ENCODE measurements at regions not wholly inside any gene's neighbourhood (a gene's known extent, or its start where the extent isn't known, plus 50 kb on each side); places are given as distances from the start of the nearest gene placed in this dataset.

DNA sequence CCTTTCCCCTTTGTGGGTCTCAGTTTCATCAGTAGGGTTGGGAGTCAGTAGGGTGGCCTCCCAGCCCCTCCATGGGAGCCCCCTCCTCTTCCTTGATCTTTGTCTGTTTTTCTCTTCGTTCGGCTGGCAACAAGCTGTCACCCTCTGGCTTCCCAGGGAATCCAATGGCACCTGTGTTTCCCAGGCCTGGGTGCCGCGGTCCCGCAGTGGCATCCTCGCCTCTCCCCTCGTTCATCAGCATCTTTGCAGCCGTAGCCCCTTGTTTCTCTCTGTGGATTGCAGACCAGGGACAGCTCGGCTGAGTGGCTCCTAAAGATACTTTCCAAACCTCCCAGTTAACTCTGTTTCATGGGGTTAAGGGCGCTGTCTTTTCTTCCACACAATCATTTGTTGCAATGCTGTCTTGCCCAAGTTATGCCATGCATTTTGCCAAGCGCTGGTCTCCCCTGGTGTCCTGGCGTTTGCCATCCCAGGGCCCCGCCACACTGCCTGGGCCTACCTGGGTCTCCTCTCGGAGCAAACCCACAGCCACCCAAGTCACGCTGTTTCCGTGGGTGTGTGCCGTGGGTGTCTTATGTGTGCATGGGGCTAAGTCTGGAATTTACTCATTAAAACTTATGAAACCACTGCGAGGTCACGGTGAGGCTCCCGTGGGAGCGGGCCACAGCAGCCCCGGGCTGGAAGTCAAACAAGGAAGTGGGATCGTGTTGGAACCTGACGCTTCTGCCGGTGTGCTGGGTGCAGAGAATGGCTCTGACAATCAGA lies 189.4 kb upstream of the SHH start:
- no peak for DNase-seq

DNA sequence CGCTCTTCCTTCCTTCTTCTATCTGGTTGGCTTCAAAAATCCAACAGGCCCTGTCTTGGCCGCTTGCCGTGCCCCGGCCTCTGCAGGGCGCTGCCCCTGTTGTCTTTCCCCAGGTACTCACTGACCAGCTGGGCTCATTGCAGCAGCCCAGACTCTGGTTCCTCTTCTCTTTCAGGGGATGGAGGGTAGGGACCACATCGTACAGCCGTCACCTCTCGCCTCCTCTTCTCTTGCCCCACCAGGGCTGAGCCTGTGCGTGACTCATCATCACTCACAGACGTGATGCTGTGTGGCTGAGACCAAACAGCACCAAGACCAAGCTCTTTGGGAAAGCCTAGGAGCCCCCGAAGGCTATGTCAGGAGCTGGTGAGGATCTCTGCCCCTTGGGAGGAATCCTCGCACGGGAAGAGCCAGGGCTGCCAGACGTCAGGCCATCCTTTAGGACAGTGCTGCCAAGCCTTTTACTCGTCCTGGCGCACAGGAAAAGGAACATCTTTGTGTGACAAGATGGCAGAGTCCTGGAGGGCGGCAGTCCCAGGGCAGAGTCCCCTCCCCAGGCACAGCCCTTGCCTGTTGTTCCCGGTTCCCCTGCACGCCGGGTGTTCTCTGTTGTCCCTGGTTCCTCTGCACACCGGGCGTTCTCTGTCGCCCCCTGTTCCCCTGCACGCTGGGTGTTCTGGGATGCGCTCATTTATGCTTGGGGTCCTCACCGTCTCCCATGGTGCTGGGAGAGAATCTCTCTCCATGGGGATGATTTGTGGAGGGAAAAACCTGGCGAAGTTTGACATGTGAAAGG lies 188.5 kb upstream of the SHH start:
- no peak for DNase-seq

DNA sequence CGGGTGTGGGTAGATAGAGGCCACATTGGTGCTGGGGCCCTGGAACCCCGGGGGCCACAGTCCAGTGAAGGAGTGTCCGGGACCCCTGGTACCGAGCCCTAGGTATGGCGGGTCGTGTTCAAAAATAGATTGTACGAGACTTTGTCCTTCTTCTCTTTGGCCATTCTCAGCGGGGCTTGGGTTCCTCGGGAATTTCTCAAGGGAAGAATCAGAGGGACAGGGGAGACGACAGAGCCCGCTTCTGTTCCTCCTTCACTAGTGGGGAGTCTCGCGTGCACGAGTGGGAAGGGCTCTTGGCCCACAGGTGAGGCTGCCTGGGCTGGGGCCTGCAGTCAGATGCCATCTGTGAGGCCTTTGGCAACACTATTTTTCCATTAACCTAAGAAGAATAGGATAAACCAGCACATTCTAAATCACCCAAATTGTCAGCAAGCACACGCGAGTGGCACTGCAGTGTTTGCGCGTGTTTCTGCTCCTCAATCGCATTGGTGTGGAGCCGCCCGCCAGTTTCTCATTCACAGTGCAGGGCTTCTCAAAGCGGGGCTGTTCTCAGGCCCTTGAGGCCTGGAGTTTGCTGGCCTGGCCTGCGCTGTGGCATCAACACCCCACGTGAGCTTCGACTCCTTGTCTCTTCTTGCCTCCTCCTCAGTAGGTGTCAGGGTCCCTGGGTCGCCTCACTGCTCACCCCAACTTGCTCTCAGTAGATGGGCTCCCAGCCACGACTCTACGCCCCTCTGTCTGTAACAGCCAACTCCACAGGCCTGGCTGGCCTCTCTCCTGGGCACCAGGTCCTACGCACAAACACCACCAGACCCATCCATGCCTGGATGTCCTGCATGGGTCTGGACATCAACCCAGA lies 187.6 kb upstream of the SHH start:
- DNase-seq = no peak

DNA sequence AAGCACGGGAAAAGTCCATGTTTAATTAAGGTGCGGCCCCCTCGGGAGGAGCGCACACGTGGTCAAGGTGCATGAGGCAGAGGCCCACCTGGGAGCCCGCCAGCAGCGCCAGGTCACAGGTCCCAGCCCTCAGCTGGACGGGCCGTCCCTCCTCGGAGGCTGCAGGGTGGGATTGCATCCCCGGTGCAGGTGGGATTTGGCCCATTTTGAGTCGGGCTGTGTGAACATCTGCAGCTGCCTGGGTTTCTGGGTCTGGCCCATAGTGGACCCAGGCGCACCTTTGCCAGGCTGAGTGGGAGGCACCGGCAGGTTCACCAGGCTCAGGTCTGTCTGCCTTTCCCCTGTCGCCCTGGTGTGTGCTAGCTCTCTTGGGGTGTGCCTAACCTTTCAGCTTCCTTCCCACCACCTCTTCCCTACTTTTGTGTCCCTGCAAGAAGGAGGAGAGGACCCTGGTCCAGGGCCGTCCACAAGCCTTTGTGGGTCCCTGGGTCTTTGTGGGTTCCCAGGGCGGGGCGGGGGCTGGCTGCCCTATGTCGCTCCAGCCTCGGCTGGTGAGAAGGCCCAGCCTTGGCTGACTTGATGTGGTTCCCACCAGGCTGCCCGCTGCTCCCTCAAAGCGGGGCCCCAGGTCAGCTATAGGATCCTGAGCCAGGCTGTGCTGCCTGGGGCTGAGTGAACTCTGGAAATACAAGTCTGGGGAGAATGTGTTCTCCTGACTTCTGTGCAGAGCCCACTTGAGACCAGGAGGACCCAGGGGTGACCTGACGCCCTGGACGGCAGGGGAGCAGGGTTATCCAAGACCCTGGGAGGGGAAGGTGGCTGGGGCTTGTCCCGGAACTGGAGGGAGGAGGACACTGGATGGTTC lies 186.7 kb upstream of the SHH start:
- DNase-seq = no peak

DNA sequence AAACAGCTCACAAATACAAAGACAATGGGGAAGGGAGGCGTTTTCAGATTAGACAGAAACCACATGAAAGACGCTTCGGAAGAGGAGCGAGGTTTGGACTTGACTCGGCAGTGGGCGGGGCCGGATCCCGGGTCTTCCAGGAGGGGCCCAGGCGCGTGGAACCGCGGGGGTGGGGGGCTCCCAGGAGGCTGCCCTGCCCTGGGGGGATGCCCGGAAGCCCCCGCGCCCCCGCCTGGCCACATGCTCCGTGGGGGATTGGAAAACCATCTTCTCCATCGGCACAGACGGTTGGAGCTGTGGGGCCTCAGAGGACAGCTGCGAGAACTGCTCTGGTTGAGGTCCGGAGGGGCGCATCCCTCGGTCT lies 186.0 kb upstream of the SHH start:
- no peak for DNase-seq

DNA sequence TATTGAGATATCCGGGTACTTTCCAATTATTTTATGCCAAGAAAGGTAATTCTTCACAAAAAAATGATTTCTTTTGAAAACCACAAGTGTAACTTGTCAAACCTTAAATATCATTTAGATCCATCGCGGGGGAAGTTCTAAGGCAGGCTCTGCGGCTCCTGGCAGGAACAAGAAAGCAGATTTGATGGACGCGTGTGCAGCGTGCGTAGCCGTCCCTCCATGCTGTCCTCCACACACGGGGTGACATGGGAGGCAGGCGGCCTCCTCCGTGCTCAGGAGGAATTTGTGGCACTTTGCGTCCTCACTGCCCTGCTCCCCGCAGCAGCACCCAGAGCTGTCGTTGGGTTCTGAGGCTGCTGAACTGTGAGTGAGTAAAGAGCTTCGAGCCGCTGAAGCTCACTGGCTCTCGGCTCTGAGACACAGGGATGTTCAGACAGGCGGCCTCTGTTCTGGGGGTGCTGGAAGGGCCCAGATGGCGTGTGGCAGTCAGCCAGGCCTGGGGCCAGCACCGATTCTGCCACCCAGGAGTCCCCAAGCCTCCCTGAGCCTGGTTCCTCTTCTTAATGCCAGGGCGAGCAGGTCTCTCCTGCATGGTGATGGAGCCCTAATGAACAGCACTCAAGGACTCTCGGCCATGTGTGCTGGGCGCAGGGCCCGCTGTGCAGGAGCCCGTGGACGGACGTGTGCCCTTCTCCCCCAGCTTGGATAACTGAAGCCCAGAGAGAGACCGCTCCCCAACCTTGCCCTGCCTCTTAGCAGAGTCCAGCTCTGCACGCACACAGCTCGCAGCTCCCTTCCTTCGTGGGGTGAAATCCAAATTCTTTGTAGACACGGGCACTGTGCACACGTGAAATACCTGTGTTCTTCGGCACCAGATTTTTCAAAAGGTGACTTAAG lies 185.4 kb upstream of the SHH start:
- DNase-seq = no peak

DNA sequence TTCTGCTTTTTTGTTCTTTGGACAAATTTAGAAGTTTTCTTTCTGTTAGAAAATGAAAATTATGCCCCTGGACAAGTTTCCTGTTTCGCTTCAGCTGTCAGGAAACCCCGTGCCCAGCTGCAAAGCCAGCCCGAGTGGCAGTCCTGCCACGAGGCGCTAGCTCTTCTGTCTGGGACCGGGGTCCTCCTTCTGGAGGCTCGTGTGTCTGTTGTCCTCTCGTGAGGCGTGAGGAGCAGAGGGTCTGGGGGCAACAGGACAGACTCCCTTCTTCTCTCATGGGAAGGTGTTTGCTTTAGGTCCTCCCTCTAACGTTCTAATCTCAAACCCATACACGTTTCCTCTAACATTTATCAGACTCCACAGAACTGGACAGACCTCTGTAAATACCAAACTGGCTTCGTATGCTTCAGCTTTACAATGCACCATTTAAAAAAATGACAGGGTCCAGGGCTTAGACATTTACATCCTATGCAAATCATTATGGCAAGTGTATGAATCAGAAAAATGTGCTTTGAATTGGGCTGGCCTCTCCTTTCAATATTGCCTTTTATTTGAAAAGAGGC lies 184.5 kb upstream of the SHH start:
- no peak for DNase-seq

DNA sequence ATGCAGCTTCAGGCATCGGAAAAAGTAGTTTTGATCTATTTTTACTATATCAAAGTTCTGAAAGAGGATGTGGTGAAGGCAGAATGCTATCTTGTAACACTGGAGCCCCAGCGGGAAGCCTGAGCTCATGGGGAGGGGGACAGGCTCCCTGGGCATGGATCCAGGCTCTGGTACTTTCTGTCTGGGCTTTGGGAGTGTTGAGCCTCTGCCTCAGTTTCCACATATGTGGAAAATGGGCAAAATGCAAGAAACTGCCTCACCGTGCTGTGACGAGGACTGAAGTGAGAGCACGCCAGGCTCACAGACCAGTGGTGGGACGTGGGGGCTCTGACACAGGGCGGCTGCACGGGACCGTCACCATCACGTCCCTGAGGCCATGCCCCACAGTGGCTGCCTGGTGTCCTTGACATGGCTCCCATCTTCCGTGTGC lies 182.9 kb upstream of the SHH start:
- no peak for DNase-seq

DNA sequence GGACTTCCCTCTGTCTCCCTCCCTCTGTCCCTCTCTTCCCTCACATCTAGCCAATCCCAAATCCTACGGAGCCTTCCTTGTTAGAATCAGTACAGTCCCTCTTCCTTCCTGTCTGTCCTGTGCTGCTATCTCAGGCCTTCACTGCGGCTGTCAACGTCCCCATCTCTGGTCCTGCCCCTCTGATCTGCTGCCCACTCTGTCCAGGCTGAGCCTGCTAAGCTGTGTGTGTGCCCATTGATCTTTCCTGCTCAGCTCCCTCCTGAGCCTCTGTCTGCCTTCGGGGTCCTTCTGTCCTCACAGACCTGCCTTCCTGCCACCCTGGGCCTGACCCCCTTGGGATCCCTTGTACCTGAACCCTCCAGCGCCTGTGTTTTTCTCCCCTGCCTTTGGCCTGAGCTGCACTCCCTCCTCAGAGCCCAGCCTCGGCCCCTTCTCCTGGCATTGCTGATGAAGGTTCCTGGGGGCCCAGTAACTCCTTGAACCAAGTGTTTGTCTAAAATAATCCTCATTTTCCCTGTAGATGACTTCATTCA lies 182.1 kb upstream of the SHH start:
- DNase-seq = no peak

DNA sequence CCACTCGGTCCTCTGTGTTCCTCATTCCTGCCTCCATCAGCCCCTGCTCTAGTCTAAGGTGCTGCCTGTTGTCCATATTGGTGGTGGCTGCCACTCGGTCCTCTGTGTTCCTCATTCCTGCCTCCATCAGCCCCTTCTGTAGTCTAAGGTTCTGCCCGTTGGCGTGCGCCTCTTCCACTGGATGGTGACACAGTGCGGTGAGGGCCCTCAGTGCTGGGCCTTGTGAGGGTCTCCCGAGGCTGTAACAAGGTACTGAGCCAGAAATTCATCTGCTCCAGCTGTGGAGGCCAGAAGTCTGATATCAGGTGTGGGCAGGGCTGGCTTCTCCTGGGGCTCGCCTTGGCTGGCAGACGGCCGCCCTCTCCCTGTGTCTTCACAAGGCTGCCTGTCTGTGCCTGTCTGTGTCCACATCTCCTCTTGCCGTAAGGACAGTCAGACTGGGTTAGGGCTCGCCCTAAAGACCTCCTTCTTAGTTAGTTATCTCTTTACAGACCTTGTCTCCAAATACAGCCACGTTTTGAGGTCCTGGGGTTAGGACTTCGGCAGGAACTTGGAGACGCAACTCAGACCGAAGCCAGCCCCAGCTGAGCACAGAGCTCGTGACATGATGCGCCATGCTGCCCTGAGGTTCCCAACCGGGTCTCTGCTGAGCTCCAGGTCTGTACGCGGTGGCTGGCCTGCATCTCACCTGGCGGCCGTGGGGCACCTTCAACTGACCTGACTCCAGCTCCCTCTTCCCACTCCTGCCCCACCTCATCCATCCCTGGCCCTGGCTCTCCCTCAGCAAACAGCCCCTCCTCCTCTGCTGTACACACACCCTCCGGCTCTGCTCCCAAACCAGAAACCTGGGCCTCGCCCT lies 181.4 kb upstream of the SHH start:
- no peak for DNase-seq

DNA sequence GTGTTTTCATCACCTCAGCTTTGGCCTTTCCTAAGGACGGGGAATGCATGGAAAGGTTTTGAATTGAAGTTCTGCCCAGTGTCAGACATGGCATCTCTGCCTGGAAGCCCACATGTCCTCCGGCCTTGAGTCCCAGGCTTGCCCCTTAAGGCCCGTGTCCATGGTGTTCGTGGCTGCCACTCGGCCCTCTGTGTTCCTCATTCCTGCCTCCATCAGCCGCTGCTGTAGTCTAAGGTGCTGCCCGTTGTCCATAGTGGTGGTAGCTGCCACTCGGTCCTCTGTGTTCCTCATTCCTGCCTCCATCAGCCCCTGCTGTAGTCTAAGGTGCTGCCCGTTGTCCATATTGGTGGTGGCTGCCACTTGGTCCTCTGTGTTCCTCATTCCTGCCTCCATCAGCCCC lies 180.7 kb upstream of the SHH start:
- no peak for DNase-seq

DNA sequence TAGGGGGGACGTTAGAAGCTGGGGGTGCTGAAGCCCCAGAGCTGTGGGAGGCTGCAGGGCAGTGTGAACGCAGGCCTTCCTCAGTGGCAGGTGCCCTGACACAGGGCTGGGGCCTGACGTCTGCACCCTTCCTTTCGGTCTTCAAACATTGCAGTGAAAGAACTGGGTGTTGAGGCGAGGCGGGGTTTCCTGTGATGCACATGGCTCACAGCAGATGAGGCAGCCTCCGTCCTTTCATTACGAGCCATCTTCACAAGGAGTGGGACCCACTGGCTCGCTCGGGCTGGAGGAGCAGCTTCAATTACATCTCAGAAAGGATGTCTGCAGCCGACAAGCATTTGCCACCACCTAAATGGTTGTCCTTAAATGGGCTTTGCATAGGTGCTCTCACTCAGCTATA lies 180.3 kb upstream of the SHH start:
- DNase-seq = no peak

DNA sequence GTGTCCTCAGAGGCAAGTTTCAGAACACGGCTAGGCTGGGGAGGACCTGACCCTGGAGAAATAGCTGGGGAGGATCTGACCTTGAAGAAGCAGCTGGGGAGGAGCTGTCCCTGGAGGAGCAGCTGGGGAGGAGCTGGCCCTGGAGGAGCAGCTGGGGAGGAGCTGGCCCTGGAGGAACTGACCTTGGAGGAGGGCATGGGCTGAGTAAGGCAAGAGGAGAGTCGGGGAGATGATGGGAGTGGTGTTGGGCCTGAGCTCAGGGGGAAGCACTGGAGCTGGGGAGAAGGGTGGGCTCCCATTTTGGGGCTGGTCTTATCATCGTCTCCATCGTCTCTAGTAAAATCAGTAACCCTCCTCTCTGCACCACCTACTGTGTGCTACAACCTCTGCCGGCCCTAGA lies 179.8 kb upstream of the SHH start:
- no peak for DNase-seq

DNA sequence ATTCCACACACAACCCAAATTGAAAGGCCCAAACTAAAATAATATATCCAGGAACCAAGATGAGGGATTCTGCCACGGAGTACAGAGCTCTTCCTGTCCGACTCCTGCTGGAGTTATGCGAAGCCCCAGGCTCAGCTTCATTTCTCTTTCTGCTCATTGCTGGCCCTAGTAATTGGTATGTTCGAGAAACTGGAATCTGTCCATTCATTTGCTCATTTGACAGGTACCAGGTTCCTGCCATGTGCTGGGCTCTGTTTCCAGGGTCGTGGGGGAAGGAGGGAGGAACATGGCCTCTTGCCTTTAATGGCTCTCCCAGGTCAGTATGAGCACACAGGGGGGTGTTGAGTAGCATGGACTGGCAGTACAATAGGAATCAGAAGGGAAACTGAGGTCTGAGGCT lies 179.2 kb upstream of the SHH start:
- no peak for DNase-seq

DNA sequence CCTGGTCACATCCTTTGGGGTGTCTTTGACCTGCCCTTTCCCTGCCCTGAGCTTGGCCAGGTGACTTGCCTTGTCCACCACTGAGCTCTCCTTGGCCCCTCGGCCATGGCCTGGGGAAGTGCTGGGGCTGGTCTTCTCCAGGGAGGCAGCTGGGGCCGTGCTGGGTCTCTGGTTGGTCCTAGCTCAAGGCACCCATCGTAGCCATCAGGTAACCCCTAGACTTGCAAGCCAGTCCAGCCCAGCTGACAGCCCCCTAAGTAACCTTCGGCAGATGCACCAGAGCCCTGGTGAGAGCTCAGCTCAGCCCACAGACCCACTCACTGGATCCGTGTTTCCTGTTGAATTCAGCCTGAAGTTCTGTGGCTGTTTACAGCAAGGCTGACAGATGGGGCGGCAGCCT lies 176.2 kb upstream of the SHH start:
- DNase-seq = no peak

DNA sequence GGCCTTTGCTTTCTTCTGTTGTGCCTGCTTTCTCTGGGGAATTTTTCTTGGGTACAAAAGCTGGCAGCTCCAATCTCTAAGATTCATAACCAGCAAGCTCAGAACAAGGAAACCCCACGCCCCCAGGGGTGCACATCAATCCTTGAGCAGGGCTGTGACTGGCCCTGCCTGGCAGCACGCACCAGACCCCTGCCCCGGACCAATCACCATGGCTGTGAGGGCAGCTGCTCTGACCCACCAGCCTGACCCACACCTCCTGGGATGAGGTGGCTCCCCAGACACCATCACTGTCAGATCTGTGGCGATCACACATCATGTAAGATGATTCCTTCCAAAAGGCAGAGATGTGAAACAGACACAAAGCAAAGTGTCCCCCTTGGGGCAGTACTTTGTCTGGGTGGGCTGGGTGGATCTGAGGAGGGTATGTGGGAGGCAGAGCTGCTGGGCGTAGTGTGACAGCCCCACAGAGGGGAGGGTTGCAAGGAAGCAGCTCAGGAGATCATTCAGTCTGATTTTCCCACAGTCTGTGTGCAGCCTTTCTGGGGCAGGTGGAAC lies 175.5 kb upstream of the SHH start:
- DNase-seq = no peak

DNA sequence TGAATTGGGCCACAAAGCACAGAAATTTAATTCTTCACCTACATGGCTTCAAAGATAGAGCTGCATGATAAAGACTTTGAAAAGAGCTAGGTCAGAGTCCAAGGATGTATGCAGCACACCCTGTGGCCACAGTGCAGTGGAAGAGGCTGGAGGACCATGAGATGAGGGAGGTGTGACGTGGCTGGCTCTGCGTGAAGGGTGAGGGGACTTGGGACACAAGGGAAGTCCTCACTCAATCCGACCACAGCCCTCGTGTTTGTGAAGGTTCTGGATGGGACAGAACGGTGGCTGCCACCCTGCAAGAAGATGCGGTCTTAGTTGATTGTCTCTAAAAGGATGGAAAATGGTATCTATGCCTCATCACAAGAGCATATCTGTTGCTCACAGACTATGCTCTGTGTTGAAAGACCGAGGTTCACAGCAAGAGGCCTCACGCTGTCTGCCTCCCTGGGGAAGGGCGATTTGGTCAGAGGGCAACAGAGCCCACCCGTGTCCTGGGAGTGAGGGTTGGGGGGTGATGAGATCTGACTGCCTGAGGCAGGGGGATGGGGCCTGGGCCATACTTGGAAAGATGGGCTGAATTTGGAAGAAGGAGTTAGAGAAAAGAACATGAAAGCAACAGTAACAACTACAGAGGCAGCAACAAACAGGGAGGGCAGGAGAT lies 174.4 kb upstream of the SHH start:
- DNase-seq = peak; percentile 1

DNA sequence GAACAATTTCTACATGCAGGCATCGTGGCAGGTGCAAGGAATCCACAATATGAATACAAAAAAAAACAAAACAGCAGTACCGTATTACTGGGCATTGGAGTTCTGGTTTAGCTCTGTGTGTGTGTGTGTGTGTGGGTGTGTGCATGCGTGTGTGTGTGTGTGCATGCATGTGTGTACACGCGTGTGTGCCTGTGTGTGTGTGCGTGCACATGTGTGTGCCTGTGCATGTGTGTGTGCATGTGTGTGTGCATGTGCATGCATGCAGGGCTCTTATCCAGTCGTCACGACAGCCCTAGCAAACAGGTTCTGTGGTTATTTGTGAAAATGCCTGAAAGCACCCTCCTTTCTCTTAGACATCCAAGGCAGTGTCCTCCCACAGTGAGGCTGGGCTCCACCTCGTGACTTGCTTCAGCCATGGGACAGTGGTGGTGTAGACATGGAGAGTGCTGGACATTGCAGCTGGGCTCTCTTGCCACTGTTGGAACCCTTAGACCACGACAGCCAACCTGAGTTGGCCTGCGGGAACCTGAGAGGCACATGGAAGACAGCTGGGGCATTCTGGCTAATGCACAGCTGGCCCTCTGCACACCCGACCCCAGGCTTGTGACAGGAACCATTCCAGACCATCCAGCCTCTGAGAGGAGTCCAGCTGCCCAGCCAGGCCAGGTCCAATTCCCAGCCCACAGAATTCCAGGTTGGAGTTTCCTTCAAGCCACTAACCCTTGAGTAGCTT lies 173.4 kb upstream of the SHH start:
- no peak for DNase-seq
